SH-SY5Y (cell line): ENCODE measurements at regions not wholly inside any gene's neighbourhood (a gene's known extent, or its start where the extent isn't known, plus 50 kb on each side); places are given as distances from the start of the nearest gene placed in this dataset.
A peak's percentile ranks its signal among the peaks of the same experiment; 100 is the strongest.

ENCODE experiments used
- GATA2 ChIP-seq: IDR thresholded peaks from 2 replicates; pipeline ENCODE4 v1.6.1; 2011; ENCODE audit warnings: mild to moderate bottlenecking, low read depth, low read length
- GATA3 ChIP-seq: IDR thresholded peaks from 2 replicates; pipeline ENCODE4 v1.6.1; 2011; ENCODE audit warnings: low read depth, mild to moderate bottlenecking, low read length, moderate library complexity

- TF ChIP-seq GATA3 (no peak), GATA2 (no peak)
These were observed 201.5 kb downstream of the KCNJ2 start for GRCh38 chr17:70370816-70371215.

- no peak for TF ChIP-seq GATA2
- TF ChIP-seq GATA3 = no peak
These were observed 204.0 kb downstream of the KCNJ2 start for GRCh38 chr17:70373369-70373768.

DNA sequence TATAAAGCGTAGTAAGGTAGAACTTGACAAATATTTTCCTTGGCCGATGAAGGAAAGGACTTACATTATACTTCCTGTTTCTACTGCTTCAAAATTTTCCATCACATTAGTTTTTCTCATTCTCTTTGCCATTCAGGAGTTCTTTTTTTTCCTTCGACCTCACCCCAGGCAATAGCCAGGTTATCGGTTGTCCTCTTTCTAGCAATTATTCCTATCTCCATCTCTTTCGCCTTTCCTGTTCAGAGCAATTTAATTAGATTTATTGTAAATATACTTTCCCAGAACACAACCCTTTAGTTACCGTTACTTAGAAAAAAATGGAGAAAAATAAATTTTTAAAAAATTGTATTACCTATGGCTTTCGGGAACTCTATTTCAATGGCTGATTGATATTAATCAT lies 205.2 kb downstream of the KCNJ2 start:
- no peak for TF ChIP-seq GATA3
- TF ChIP-seq GATA2 = no peak

- TF ChIP-seq GATA2 = no peak
- TF ChIP-seq GATA3 = no peak
These were observed 206.1 kb downstream of the KCNJ2 start for GRCh38 chr17:70375406-70375805.

GRCh38 chr17:70375813-70376770 lies 206.8 kb downstream of the KCNJ2 start:
- TF ChIP-seq GATA2 = no peak
- no peak for TF ChIP-seq GATA3

GRCh38 chr17:70377654-70378053 lies 208.3 kb downstream of the KCNJ2 start:
- no peak for TF ChIP-seq GATA2
- TF ChIP-seq GATA3 = no peak

- TF ChIP-seq GATA3 (peak; percentile 66), GATA2 (no peak)
These were observed 208.7 kb downstream of the KCNJ2 start for GRCh38 chr17:70378076-70378475.

- TF ChIP-seq GATA2 (no peak), GATA3 (no peak)
These were observed 210.6 kb downstream of the KCNJ2 start for GRCh38 chr17:70379945-70380344.

- TF ChIP-seq GATA3 = no peak
- TF ChIP-seq GATA2 = no peak
These were observed 219.0 kb downstream of the KCNJ2 start for GRCh38 chr17:70388326-70388725.

DNA sequence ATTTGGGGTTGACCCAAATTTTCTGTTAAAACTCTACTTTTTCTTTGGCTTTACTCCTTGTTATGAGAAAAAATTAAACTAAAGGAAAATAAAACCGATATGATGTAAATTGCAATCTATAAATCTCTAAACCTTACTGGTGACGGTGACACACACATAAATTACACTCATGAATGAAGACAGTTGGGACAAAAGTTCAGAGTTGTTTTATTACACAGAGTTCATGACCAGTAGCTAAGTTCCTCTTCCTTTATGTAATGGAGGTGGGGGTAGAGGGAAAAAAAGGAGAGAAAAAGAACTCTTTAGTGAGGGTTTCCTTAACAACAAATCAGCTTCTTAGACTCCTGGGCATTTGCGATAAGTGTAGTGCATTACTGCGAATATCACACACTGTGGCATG lies 220.7 kb downstream of the KCNJ2 start:
- no peak for TF ChIP-seq GATA2
- no peak for TF ChIP-seq GATA3

DNA sequence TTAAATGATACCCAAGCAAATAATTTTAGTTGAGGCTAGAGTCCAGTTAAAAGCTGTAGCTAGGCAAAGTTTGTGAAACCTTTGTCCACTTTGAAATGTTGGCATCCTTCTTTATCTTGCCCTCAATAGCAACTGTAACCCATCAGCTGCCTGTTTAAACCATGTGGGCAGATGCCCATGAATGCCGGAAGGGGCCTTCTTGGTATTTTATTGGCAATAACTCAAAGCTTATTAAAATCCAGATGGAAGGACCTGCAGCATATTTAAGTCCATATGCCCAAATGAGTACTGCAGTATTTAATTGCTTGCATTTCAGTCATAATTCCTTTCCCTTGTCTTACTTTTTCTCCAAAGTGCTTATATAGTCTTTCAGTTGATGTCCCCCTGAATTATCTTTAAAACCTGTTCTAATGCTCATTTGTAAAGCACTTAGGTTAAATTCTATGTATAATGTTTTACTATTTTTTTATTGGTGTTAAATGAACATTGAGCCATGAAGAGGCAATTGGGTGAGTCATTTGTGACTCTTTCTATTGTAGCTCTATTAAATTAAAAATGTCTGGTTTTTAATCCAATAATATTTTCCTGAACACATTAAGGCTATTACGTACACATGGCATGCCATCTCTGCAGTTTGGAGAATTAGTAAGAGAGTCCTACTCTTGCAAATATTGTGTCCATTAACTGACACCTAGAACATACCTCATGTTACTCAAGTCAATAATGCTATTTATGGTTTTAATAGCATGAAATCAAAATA lies 225.3 kb downstream of the KCNJ2 start:
- TF ChIP-seq GATA3 (no peak), GATA2 (peak; percentile 22; the same call in 1 of the 2 replicates)

- TF ChIP-seq GATA2 (no peak), GATA3 (no peak)
These were observed 236.3 kb downstream of the KCNJ2 start for GRCh38 chr17:70405492-70406220.

GRCh38 chr17:70407506-70407905 lies 238.2 kb downstream of the KCNJ2 start:
- no peak for TF ChIP-seq GATA3
- no peak for TF ChIP-seq GATA2

DNA sequence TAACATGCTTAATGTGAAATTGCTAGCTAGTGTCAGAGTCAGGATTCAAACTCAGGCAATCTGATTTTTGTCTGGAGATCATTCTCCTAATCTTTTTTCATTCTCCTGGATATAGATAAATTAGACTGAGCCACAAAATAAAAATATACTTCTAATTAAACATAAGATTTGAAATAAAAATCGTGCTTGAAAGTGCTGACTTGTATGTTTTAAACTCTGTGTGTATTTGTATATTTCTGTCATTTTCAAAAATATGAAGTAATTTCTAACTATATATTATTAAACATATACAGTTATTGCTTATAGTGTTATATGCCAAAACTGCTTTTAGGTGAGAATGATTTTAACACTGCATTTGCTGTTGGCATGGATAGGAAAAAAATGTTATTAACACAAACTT lies 239.4 kb downstream of the KCNJ2 start:
- TF ChIP-seq GATA3 (no peak), GATA2 (no peak)
